Motor neuron (in vitro differentiated cells): ENCODE measurements at regions not wholly inside any gene's neighbourhood (a gene's known extent, or its start where the extent isn't known, plus 50 kb on each side); places are given as distances from the start of the nearest gene placed in this dataset.
A peak's percentile ranks its signal among the peaks of the same experiment; 100 is the strongest.

Experiments
- ATAC-seq, 8 experiments: fragments of 200-7000 bp; cut with Tn5 transposase; replicated peaks in 6 of 8; 2 replicates each; pipeline ENCODE4 v1.8.0; 2021; ENCODE audit warnings: mild to moderate bottlenecking in 8 of 8, moderate library complexity in 8 of 8
- H3K27ac ChIP-seq, 2 donors: fragments of 250-450 bp; sonication (Bioruptor Pico); 2 replicates each; pipeline ENCODE4 v1.9.0; 2021; ENCODE audit warnings: antibody characterized with exemption in 2 of 2, mild to moderate bottlenecking in 2 of 2, moderate library complexity in 1 of 2
- H3K4me1 ChIP-seq, 2 donors: fragments of 250-450 bp; sonication (Bioruptor Pico); replicated peaks in 1 of 2; 2 replicates each; pipeline ENCODE4 v1.6.1; 2021; ENCODE audit warnings: antibody characterized with exemption in 2 of 2, mild to moderate bottlenecking in 2 of 2, moderate library complexity in 1 of 2
- H3K4me3 ChIP-seq, 5 donors: fragments of 250-450 bp; sonication (Bioruptor Pico); 2 replicates each; pipeline ENCODE4 v1.9.0; 2021; ENCODE audit warnings: antibody characterized with exemption in 5 of 5, mild to moderate bottlenecking in 5 of 5, moderate library complexity in 4 of 5
- WGBS, 10 experiments: fragments of 450-650 bp; shearing (Covaris generic); methylation state at CpG; one replicate each; pipeline ENCODE4 v1.0.0; 2022; 5-methylcytosine and 5-hydroxymethylcytosine counted together
- in situ Hi-C, 9 experiments: fragments of 400-800 bp; cut with MboI; loops; one replicate each; pipeline ENCODE4 v1.15.0; 2021; ENCODE audit warnings: low sequenced_read_pairs in 9 of 9, low pct_unique_long_range_greater_than_20kb in 2 of 9; ENCODE audit not compliant: unreplicated experiment in 9 of 9

DNA sequence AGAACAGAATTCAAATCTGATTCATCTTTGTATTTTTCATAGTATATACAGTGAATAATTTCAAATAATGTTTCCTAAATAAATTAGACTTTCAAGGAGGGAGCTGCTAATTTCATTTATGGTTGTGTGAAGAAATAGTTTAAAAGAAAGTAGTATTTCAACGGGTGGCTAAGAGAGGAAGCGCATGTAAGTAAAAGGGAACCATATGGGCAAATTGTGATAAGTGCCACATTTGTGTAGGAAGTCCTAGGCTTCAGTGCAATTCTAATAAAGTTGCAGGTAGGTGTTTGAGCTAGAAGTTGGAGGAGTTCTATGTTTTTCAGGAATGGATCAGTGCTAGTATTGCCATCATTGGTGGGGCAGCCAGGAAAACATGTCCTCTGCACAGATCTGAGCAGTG, 178.8 kb upstream of the PRDM1 start:
- WGBS, 10 experiments = 0 to 100% (median 91%) methylated on average over 1 to 2 of the region's 2 CpGs
- in situ Hi-C loops = no loop called here
- no peak for ATAC-seq
- no peak overlapping the region for H3K4me3 ChIP-seq
- no peaks in the 10 kb centered on the region for H3K4me1 ChIP-seq
- H3K27ac ChIP-seq = no peak overlapping the region

DNA sequence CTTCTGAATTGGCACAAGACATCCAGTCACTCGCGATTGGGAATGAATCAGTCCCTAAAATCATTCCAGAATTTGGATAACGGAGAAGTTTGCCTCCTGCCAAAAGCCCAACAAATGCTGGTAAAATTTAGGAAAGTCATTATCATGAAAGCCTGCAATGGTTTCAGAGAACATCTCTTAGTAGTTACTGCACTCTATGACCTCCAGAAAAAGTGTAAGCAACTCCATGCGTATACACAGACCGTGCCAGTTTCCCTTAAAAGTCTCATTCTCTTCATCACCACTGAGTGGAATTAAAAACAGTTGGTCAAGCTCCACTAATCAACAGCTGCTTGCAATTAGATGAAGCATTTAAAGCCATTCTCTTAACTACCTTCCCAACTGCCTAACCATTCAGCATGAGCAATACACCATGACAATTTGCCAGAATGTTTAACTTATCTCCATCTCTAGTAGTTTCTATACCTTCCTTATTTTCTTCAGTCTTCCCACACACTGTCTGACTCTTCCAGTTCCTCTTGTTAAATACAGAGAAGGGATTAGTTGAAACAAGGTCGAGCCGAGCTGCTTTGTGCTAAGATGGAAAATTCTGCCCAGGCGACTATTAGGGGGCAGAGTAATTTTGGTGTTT, 183.6 kb upstream of the PRDM1 start:
- no peak for ATAC-seq
- H3K27ac ChIP-seq = no peak overlapping the region
- no peak overlapping the region for H3K4me3 ChIP-seq
- WGBS, 10 experiments = 16 to 90% (median 72%) methylated on average over 1 to 8 of the region's 8 CpGs
- in situ Hi-C loops = no loop called here
- H3K4me1 ChIP-seq = no peaks in the 10 kb centered on the region

DNA sequence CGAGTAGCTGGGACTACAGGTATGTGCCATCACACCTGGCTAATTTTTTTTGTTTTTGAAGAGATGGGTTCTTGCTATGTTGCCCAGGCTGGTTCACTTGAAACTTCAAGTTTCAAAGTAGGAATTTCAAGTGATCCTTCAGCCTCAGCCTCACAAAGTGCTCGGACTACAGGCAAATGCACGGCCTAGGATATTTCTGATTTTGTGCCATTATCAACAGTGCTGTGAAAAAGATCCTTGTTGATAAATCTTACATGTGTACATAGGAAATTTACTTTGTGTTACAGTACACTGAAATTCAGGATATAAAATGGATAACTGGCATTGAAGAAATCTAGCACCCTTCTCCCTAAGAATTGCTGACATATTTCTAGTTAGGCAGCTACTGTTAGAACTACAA, 184.6 kb upstream of the PRDM1 start:
- WGBS, 10 experiments = 84 to 100% (median 97%) methylated on average over 1 to 3 of the region's 3 CpGs; no CpG with 5 or more reads in 2 of the 10 experiments
- Histone ChIP-seq H3K4me3 (no peak overlapping the region), H3K27ac (no peak overlapping the region), H3K4me1 (no peaks in the 10 kb centered on the region)
- ATAC-seq = no peak
- in situ Hi-C loops = no loop called here

DNA sequence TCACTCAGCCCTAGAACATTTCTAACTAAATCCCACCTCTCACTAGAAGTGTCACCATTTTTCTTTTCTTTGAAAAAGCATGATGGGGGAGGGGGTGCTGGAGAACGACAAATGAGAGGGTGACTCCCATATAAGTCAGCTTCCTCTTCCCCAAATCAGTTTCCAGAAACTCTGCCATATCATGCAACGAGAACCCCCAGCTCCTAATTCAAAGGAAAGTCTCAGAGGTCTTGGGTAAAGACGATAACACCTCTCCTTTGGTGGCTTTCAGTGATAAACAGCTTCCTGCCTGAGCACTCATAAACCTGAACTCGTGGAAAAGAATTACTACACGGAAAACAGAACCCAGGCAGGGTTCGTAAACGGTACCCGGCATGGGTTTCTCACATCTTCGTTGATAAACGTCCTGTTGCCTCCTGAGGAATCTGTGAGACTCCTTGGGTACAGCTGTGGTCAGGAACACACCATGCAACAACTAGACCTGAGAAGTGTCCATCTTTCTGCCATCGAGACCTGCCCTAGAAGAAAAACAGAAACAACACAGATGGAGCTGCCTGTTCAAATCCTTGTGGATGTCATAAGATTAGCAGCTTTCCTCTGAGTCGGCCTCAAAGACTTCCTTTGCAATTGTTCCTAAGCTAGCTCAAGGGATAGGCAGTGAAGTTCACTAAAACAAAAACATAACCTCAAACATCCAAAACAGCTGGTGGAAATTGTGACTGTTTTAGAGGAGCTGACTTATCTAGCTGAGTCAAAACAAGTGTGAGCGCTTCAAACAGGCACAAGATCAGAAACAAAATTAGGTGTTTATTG, 185.8 kb upstream of the PRDM1 start:
- WGBS, 10 experiments = 11 to 100% (median 80%) methylated on average over 1 to 9 of the region's 13 CpGs
- Histone ChIP-seq H3K4me3 (no peak overlapping the region), H3K4me1 (no peaks in the 10 kb centered on the region), H3K27ac (no peak overlapping the region)
- no peak for ATAC-seq
- in situ Hi-C loops = no loop called here

DNA sequence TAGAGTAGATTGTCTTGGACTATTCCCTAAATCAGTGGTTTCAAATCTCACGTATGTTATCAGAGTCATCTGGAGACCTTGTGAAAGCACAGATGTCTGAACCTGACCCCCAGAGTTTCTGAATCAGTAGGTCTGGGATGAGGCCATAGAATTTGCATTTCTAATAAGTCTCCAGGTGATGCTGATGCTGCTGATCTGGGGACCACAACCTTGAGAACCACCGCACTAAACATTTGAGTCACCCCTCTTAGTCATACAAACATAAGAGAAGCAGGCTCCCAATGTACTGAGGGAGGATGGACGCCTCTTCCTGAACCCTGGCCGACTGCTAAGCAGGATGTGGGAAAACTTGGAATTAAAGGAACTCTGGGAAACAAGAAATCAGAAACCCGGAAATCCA, 187.8 kb upstream of the PRDM1 start:
- no peak for ATAC-seq
- no peak overlapping the region for H3K27ac ChIP-seq
- H3K4me3 ChIP-seq = no peak overlapping the region
- 0 to 90% (median 80%) methylated on average over 1 to 5 of the region's 5 CpGs; no CpG with 5 or more reads in 3 of the 10 experiments for WGBS, 10 experiments
- no peaks in the 10 kb centered on the region for H3K4me1 ChIP-seq
- in situ Hi-C loops = no loop called here

DNA sequence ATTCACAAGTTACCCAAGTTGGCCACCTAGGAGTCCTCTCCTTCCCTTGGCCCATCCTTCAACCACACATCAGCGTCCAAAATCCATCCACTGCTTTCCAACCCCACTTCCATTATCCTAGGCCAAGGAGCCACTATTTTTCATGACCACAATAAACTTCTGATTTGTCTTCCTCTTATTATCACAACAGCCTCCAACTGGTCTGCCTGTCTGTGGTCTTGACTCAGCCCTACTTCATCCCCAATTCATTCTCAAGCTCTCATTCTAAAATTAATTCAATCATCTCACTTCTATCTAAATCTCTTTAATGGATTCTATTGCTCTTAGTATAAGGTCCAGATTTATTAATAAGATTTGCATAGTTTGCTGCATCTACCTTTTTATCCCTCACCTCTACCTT, 189.0 kb upstream of the PRDM1 start:
- 29 to 100% (median 83%) methylated on average over 1 of the region's 1 CpG; no CpG with 5 or more reads in 2 of the 10 experiments for WGBS, 10 experiments
- H3K4me1 ChIP-seq = no peaks in the 10 kb centered on the region
- H3K27ac ChIP-seq = no peak overlapping the region
- H3K4me3 ChIP-seq = no peak overlapping the region
- no peak for ATAC-seq
- in situ Hi-C loops = no loop called here

DNA sequence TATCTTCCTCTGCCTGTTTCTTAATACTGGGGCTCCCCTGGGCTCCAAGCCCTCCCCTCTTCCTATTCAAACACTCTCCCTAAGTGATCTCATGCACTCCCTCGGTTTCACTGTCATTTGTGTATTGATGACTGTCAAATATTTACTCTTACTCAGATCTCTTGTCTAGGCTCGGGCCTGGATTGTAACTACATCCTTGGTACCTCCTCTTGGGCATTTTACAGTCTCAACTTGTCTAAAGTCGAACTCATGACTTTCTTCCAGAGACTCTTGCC, 189.4 kb upstream of the PRDM1 start:
- Histone ChIP-seq H3K27ac (no peak overlapping the region), H3K4me3 (no peak overlapping the region), H3K4me1 (no peaks in the 10 kb centered on the region)
- in situ Hi-C loops = no loop called here
- peak in 1 of 8 experiments; percentile 82 for ATAC-seq
- WGBS, 10 experiments = 32 to 100% (median 52%) methylated on average over 1 to 3 of the region's 3 CpGs; no CpG with 5 or more reads in 1 of the 10 experiments

DNA sequence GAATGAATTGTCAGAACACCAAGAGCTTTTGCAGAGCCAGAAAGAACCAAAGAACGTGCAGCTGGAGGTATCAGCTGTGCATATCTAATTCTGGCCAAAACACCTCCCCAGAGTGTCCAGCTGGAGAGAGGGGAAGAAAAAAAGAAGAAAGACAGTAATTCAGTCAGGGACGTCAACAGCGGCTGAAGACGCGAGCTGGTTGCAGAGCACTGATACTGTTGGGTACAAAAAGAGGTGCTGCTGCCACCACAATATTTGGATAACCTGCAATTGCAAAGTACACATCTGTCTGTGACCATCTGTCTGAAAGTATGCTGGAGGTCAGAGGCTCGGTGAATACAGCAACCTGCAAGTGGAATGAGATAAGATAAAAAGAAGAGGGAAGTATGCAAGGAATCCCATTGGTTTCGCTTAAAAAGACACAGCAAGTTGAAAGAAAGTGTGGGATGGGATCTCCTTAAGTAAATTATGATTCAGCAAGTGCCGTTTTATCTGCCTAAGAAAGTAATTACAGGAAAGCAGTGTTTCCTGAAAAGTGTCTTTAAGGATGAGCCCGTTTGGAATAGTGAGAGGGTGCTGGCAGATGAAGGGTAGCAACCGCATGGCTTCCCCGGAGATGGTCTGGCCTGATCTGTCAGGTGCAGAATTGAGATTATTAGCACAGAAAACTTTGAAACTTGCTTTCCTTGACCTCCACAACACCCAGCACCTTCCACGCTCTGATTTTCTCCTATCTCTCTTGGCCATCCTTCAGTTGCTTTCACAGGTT, 189.9 kb upstream of the PRDM1 start:
- Histone ChIP-seq H3K4me1 (no peaks in the 10 kb centered on the region), H3K27ac (no peak overlapping the region), H3K4me3 (no peak overlapping the region)
- in situ Hi-C loops = no loop called here
- peak in 1 of 8 experiments; percentile 11 for ATAC-seq
- 60 to 100% (median 82%) methylated on average over 1 to 10 of the region's 12 CpGs for WGBS, 10 experiments

DNA sequence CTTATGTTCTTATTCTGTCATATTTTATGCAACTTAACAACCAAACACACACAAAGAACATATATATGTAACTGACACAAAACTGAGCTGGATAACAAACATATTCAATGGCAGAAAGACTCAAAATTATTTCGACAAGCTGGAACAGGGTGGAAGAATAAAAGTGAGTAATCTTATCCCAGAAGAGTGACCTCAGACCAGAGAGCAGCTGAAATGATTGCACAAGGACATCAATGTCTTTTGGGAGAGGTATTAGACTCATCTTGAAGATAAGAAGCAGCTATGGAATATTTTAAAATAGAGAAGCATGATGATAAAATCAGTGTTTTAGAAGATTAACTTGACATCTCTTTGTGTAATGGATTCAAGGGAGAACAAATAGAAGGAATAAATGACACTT, 191.6 kb upstream of the PRDM1 start:
- ATAC-seq = no peak
- Histone ChIP-seq H3K27ac (no peak overlapping the region), H3K4me1 (no peaks in the 10 kb centered on the region), H3K4me3 (no peak overlapping the region)
- WGBS, 10 experiments = 13 to 86% (median 58%) methylated on average over 1 of the region's 1 CpG; no CpG with 5 or more reads in 2 of the 10 experiments
- in situ Hi-C loops = no loop called here

DNA sequence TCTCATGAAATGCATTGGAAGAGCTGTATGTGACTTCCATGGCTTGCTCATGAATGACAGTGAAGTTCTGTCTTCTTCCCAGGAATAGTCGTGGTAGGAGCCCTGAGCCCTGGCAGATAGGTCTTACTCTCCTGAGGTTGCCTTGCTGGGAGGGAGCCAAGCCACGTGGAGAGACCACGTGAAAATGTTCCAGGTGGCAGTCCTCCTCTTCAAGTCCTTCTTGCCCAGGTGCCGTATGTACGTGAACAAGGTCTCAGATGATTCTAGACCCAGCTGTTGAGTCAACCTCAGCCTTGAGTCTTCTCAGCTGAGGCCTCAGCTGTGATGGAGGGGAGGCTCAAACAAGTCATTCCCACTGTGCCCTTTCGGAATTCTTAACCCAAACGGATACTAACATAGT, 192.4 kb upstream of the PRDM1 start:
- WGBS, 10 experiments = 0 to 100% (median 85%) methylated on average over 1 to 5 of the region's 7 CpGs; no CpG with 5 or more reads in 1 of the 10 experiments

DNA sequence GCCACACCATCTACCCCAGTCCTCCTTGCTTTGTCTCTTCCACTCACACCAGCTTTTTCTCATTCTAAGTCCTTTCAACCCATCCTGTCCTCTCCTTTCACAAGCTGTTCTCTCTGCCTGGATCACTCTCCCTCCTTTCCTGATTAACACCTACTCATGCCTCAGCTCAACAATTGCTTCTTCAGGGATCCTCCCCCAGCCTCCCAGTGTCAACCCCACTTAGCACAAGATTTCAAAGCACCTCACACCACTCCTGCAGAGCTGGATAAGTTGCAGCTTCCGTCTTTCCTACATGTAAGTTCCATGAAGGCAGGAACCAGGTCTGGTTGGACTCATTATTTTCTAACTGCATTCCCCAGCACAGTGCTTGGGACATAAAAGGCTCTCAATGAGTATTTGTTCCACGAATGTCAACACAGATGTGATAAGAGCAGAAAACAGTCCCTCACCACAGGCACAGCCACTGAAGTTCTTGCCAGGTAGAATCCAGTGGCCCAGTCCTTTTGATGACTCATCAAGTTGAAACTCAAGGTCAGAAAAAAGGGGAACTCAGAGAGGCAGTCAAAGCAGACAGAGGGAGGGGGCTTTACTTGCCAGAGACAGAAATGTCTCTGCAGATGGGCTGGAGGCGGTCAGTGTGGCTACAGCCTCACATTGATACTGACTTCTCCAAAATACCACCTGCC, 193.4 kb upstream of the PRDM1 start:
- in situ Hi-C loops = no loop called here
- 50 to 100% (median 83%) methylated on average over 1 to 3 of the region's 3 CpGs; no CpG with 5 or more reads in 3 of the 10 experiments for WGBS, 10 experiments
- no peaks in the 10 kb centered on the region for H3K4me1 ChIP-seq
- ATAC-seq = no peak
- no peak overlapping the region for H3K4me3 ChIP-seq
- no peak overlapping the region for H3K27ac ChIP-seq

More for the DNA sequence above, 192.4 kb upstream of the PRDM1 start:
- Histone ChIP-seq H3K4me1 (no peaks in the 10 kb centered on the region), H3K4me3 (no peak overlapping the region), H3K27ac (no peak overlapping the region)
- ATAC-seq = no peak
- in situ Hi-C loops = no loop called here

DNA sequence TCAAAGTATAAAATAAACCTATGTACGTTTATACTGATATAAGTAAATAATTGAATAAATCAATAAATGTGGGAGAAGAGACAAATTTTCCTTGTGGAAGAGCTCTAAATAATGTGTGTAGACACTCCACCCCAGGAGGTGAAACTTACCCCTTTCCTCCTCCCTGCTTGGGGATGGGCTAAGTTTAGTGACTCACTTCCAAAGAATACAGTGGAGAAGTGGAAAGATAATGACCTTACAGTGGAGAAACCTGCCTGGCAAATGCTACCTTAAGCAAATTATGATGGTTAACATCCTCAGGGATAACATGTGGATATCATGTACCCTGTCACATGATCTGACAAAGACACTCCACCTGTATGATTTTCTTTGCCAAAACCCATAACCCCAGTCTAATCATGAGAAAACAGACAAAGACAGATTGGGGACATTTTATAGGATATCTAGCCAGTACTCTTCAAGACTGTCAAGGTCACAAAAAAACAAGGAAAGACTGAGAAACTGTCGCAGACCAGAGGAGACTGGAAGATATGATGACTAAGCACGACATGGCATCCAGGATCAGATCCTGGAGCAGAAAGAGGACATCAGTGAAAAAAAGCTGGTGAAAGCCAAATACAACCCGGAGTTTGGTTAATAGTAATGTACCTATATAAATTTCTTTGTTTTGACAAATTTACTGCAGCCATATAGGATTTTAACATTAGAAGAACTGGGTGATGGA, 195.5 kb upstream of the PRDM1 start:
- no peak for ATAC-seq
- WGBS, 10 experiments = 0 to 100% (median 73%) methylated on average over 1 to 4 of the region's 4 CpGs
- Histone ChIP-seq H3K4me3 (no peak overlapping the region), H3K27ac (no peak overlapping the region), H3K4me1 (peaks cover 0 to 4% of the 10 kb centered on the region in 2 donors)
- in situ Hi-C loops = no loop called here
